Muscle layer of duodenum (tissue), 2 donors: ENCODE measurements at regions not wholly inside any gene's neighbourhood (a gene's known extent, or its start where the extent isn't known, plus 50 kb on each side); places are given as distances from the start of the nearest gene placed in this dataset.

ENCODE experiments used
- H3K27ac ChIP-seq: one replicate; pipeline ENCODE4 v1.7.0; 2013; ENCODE audit warnings: mild to moderate bottlenecking, low read length
- H3K27me3 ChIP-seq: one replicate; pipeline ENCODE4 v1.7.0; 2013; ENCODE audit warnings: low read depth, mild to moderate bottlenecking, control low read depth, low read length
- H3K36me3 ChIP-seq, 2 donors: one replicate each; pipeline ENCODE4 v1.7.0; 2013; ENCODE audit warnings: low read length in 2 of 2, control low read depth in 1 of 2, mild to moderate bottlenecking in 1 of 2; ENCODE audit not compliant: insufficient read depth in 2 of 2, control insufficient read depth in 1 of 2
- H3K4me1 ChIP-seq, 2 donors: one replicate each; pipeline ENCODE4 v1.7.0; 2013; ENCODE audit warnings: low read length in 2 of 2, mild to moderate bottlenecking in 2 of 2, control low read depth in 1 of 2, moderate library complexity in 1 of 2; ENCODE audit not compliant: insufficient read depth in 2 of 2, control insufficient read depth in 1 of 2
- H3K4me3 ChIP-seq, 2 donors: one replicate each; pipeline ENCODE4 v1.7.0; 2013; ENCODE audit warnings: low read length in 2 of 2, low read depth in 1 of 2, mild to moderate bottlenecking in 1 of 2
- H3K9me3 ChIP-seq, 2 donors: one replicate each; pipeline ENCODE4 v1.7.0; 2013; ENCODE audit warnings: low read length in 2 of 2, control low read depth in 1 of 2, mild to moderate bottlenecking in 1 of 2; ENCODE audit not compliant: control insufficient read depth in 1 of 2
- donor health status: healthy.

DNA sequence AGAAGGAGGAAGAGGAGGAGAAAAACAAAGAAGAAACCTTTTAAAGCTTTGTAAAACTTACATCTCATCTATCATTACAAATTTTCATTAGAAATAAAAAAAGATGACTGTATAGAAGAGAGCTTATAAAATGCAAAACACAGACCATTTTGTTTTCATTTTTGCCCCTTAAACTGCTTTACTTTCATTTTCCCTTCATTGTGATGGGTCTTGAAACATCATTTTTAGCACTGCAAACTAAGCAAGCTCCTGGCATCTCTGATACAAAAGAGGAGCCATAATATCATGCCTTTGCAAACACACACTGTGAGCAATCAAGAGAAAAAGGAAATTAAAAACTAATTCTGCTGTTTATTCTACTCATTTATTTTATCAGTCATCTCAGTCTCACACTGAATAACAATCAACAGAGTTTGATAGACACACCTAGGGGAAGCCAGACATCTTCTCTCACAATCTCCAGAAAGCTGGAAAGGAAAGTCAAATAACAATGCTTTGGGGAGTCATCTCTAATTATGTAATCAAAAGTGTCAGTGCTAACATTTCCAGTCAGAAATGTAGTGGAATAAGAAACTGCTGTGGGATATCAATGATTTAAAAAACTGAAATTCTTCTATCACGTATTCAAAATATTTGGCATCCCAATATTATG is 467.7 kb upstream of the FAT3 start:
- no peaks in the 10 kb centered on the region for H3K36me3 ChIP-seq
- H3K9me3 ChIP-seq, result no peaks in the 10 kb centered on the region

DNA sequence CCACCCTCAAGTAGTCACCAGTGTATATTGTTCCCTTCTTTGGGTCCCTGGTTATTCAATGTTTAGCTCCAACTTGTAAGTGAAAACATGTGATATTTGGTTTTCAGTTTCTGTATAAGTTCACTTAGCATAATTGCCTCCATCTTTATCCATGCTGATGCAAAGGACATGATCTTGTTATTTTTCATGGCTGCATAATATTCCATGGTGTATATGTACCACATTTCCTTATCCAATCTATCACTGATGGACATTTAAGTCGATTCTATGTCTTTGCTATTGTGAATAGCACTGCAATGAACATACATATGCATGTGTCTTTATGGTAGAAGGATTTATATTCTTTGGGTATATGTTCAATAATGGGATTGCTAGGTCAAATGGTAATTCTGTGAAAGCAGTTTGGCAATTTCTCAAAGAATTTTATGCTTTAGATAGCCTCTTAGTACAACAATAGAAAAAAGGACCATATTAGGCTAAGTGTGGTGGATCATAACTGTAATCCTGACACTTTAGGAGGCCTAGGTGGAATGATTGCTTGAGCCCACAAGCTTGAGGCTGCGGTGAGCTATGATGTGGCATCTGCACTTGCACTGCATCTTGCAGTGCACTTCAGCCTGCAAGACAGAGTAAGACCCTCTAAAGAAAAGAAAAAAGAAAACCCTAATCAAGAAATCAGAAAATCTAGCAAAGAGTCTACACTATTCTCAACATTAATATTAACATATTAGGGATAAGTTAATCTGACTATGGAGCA is 468.5 kb upstream of the FAT3 start:
- Histone ChIP-seq H3K9me3 (no peaks in the 10 kb centered on the region), H3K4me3 (no peak overlapping the region), H3K27me3 (no peaks in the 10 kb centered on the region), H3K4me1 (no peaks in the 10 kb centered on the region), H3K36me3 (no peaks in the 10 kb centered on the region), H3K27ac (no peak overlapping the region)

More for the DNA sequence above, 467.7 kb upstream of the FAT3 start:
- no peaks in the 10 kb centered on the region for H3K4me1 ChIP-seq
- H3K27ac ChIP-seq, result no peak overlapping the region
- no peaks in the 10 kb centered on the region for H3K27me3 ChIP-seq
- H3K4me3 ChIP-seq, result no peak overlapping the region

DNA sequence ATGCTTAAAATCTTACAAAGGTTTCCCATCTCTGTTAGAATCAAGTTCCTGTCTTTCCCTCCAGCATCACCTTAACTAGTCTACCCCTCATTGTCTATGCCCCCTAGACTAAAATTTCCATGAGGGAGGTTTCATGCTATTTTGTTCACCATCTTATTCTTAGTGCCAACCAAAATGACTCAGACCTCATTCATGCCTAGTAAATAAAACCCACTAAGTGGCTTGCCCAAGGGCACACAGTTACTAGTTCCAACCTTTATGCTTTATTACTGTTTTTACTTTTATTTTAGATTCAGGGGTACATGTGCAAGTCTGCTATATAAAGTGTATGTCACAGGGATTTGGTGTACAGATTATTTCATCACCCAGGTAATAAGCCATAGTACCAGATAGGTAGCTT is 469.1 kb upstream of the FAT3 start:
- Histone ChIP-seq H3K36me3 (no peaks in the 10 kb centered on the region), H3K9me3 (no peaks in the 10 kb centered on the region), H3K4me3 (no peak overlapping the region), H3K4me1 (no peaks in the 10 kb centered on the region), H3K27ac (no peak overlapping the region), H3K27me3 (no peaks in the 10 kb centered on the region)

DNA sequence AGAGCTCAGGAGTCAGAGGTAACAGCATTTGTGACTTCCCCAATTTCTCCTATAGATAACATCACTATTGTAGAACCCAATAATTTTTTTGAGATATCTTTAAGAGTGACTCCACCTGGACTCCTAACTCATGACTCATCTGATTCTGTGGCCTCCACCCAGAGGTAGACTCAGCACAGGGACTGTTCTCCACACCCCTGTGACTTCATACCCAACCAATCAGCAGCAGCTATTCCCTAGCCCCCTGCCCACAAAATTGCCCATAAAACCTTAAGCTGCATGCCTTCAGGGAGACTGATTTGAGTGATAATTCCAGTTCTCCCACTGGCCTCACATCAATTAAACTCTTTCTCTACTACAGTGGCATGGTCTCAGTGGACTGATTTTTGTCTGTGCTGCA is 475.4 kb upstream of the FAT3 start:
- Histone ChIP-seq H3K36me3 (no peaks in the 10 kb centered on the region), H3K27ac (no peak overlapping the region), H3K27me3 (no peaks in the 10 kb centered on the region), H3K9me3 (no peaks in the 10 kb centered on the region), H3K4me3 (no peak overlapping the region), H3K4me1 (no peaks in the 10 kb centered on the region)

DNA sequence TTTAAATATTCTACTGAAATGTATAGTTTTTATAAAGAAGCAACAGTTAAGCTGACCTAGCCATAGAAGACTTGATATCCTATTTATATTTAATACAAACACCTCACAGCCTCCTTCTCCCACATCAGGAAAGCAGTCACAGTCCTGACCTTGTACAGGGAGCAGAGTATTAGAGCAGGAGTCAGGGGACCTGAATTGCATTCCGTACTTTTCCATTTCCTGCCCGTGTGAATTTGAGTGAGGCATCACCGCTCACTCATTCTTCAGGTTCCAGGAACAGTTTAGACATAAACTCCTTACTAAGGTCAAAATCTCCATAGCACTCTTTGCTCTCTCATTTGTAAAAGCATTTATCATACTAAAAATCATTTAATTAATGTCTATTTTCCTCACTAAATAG is 482.5 kb upstream of the FAT3 start:
- H3K9me3 ChIP-seq, result peaks cover 0 to 2% of the 10 kb centered on the region in 2 donors
- H3K36me3 ChIP-seq, result no peaks in the 10 kb centered on the region
- H3K4me1 ChIP-seq, result no peaks in the 10 kb centered on the region
- H3K27ac ChIP-seq, result no peak overlapping the region
- no peak overlapping the region for H3K4me3 ChIP-seq
- no peaks in the 10 kb centered on the region for H3K27me3 ChIP-seq

DNA sequence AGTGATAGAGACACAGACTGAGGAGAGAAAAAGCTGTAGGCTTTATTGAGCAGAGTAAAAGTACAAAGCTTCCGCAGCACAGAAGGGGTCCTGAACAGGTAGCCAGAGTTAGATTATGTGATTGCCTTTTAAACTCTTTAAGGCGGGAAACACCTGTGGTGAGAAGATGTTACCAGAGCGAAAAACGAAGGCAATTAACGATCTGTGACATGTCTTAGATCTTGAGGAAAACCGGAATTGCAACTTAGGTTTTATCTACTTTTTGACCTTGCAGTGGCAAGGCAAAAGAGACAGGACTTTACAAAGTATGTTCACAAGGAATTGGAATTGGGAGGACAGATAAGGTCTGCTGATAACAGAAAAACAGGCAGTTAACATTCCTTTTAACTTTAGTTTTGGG is 493.6 kb upstream of the FAT3 start:
- Histone ChIP-seq H3K9me3 (peaks cover 0 to 8% of the 10 kb centered on the region in 2 donors), H3K4me3 (no peak overlapping the region), H3K4me1 (no peaks in the 10 kb centered on the region), H3K27ac (no peak overlapping the region), H3K36me3 (no peaks in the 10 kb centered on the region), H3K27me3 (no peaks in the 10 kb centered on the region)

DNA sequence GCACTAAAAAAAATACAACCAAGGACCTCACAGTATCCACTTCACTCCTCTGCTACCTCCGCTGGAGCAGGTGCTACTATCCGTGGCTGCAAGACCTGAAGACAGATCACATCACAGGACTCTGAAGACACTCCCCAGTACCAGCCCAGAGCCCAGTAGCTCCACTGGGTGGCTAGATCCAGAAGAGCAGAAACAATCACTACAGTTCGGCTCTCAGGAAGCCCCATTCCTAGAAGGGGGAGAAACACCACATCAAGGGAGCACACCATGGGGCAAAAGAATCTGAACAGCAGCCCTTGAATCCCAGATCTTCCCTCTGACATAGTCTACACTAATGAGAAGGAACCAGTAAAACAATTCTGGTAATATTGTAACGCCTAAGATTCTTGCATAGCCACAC is 494.0 kb upstream of the FAT3 start:
- no peak overlapping the region for H3K4me3 ChIP-seq
- no peaks in the 10 kb centered on the region for H3K36me3 ChIP-seq
- H3K27me3 ChIP-seq, result no peaks in the 10 kb centered on the region
- H3K27ac ChIP-seq, result no peak overlapping the region
- peaks cover 0 to 4% of the 10 kb centered on the region in 2 donors for H3K9me3 ChIP-seq
- no peaks in the 10 kb centered on the region for H3K4me1 ChIP-seq

DNA sequence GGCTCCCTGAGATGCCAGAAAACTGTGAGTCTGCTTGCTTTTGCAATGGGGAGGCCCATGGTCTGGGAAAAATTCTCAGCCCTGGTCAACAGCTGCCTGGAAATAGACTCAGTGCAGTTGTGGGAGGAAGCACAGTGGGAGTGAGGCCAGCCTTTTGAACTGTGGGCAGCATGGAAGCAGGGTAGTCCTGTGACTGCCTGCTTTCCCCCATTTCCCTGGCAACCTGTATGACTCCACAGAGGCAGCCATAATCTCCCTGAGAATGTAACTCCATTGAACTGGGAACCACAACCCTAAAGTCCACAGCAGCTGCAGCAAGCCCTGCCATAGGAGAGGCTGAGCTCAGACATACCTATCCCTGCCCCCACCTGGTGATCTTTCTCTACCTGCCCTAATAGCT is 494.6 kb upstream of the FAT3 start:
- Histone ChIP-seq H3K36me3 (no peaks in the 10 kb centered on the region), H3K4me3 (no peak overlapping the region), H3K4me1 (no peaks in the 10 kb centered on the region), H3K27ac (no peak overlapping the region), H3K27me3 (no peaks in the 10 kb centered on the region), H3K9me3 (peaks cover 0 to under 1% of the 10 kb centered on the region in 2 donors)

DNA sequence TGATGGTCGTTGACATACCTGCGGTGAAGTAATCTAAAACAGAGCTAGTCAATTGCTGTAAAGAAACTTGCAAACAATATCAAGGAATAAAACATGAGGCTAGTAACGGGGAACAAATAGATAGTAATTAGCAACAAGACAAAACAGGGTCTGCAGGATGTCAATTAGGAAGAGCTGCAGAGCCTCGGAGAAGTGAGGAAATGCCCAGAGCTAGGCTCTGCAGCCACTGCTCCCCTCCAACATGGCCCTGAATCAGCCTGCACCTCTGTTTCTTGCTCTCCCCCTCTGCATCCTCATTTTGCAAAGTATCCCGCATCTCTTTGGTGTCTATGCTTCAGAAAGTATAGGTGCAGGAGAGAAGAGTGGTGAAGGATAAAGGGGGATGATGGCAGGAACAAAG is 507.4 kb upstream of the FAT3 start:
- H3K4me1 ChIP-seq, result no peaks in the 10 kb centered on the region
- H3K9me3 ChIP-seq, result no peaks in the 10 kb centered on the region
- no peak overlapping the region for H3K4me3 ChIP-seq
- H3K27me3 ChIP-seq, result no peaks in the 10 kb centered on the region
- no peak overlapping the region for H3K27ac ChIP-seq
- H3K36me3 ChIP-seq, result no peaks in the 10 kb centered on the region

DNA sequence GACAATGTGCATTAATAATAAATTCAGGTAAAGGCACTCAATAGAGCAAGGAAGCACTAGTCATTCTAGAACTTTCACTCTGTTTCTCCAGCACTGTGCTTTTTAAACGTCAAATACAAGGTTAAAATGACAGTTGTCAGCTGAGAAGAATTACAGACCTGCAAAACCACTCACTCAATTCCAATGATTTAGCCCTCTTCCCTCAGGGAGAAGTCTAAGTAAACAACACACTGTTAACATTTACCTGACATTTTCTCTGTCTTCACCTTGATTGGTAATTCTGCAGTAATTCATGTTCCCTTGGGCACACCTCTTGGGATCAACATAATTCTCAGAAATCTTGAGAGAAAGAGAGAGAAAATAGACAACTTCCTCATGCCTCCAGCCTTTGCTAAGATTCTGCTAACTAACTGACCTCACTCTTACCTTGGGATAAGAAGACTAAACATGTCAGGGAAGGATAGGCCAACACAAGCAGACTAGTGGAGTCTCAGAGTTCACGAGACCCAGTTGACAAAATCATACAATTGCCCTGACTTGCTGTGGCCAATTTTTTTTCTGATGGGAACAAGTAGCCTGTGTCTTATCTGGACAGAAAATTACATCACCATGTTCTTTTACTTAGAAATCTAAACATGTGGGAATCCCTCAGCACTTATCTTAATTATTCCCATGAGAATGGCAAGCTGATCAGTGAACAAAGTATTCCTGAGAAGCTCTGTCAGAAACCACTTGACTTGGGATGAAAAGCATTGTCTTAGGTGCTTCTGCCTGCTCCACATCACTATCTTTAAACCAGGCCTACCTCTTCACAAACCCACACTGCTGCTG is 516.8 kb upstream of the FAT3 start:
- Histone ChIP-seq H3K4me1 (no peaks in the 10 kb centered on the region), H3K4me3 (no peak overlapping the region), H3K36me3 (no peaks in the 10 kb centered on the region), H3K9me3 (no peaks in the 10 kb centered on the region), H3K27me3 (no peaks in the 10 kb centered on the region), H3K27ac (no peak overlapping the region)

DNA sequence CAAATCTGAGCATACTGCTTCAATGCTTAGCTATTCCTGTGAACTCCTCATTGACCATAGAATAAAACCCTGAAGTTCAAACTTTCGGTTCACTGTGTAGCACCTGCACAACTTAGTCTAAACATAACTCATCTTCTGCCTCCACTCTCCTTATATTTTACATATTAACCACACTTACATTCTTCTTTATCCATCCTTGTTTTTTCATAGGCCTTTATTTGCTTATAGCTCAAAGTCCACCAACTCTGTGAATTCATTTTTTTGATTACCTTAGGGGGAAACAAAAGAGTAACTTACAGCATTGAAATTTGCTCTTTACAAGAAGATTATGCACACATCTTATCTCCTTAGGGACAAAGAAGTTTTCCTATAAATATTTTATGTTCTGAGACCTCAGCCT is 521.6 kb upstream of the FAT3 start:
- H3K9me3 ChIP-seq, result no peaks in the 10 kb centered on the region
- H3K27ac ChIP-seq, result no peak overlapping the region
- H3K27me3 ChIP-seq, result no peaks in the 10 kb centered on the region
- H3K4me3 ChIP-seq, result no peak overlapping the region
- H3K4me1 ChIP-seq, result no peaks in the 10 kb centered on the region
- no peaks in the 10 kb centered on the region for H3K36me3 ChIP-seq
